ENCODE measurements at regions not wholly inside any gene's neighbourhood (a gene's known extent, or its start where the extent isn't known, plus 50 kb on each side); places are given as distances from the start of the nearest gene placed in this dataset.

- TF ChIP-seq ZBTB40 (IDR thresholded peaks at IDR 0.05; ENCODE audit: borderline replicate concordance) (no peak), POLR2AphosphoS2 (IDR thresholded peaks at IDR 0.05; ENCODE audit: low read depth, low read length) (no peak), ZNF384 (IDR thresholded peaks at IDR 0.05; ENCODE audit: borderline replicate concordance, low read depth, low read length) (no peak), LARP7 (IDR thresholded peaks at IDR 0.05) (no peak), IRF3 (IDR thresholded peaks at IDR 0.05) (no peak), CREM (IDR thresholded peaks at IDR 0.05; ENCODE audit: low read depth) (no peak)
Observed at GRCh38 chr7:18082169-18082568, 54.5 kb upstream of the PRPS1L1 start (continued).

GRCh38 chr7:18086165-18087025, 58.7 kb upstream of the PRPS1L1 start:
- H4K20me1 ChIP-seq (ENCODE audit: control insufficient read depth, insufficient read depth) = no peaks in the 10 kb centered on the region
- no peak overlapping the region for H3K4me3 ChIP-seq
- CTCF ChIA-PET = interaction anchor here (0.9 kb wide), 1 partner anchor 113 kb away, joined by 3 read pairs; no protein-coding TSS in a partner anchor
- in situ Hi-C loops (cut with MboI) (no loop called here), intact Hi-C loops (cut with micrococcal nuclease; ENCODE audit: unreplicated experiment) (no loop called here)
- H3K27me3 ChIP-seq (replicated peaks in 1 of 2; ENCODE audit: control insufficient read depth in 2 of 2, insufficient read depth in 2 of 2, low read length in 1 of 2) = peaks cover 3 to 8% of the 10 kb centered on the region in 2 experiments; a peak in 3 of 4 replicates
- no peak overlapping the region for H3K27ac ChIP-seq (ENCODE audit: control insufficient read depth, insufficient read depth)
- RAD21 ChIA-PET (ENCODE audit: unreplicated experiment) = no interaction called here
- DNase-seq (ENCODE audit: low read depth, low spot score) (no peak), ATAC-seq (no peak), FAIRE-seq (no peak)
- no peak for TF ChIP-seq RELA (IDR thresholded peaks at IDR 0.05; ENCODE audit: borderline replicate concordance, partially characterized antibody)
- peak; percentile 70 for TF ChIP-seq SUZ12 (IDR thresholded peaks at IDR 0.05; ENCODE audit: unreplicated experiment)
- POLR2A ChIA-PET = no interaction called here
- H2AFZ ChIP-seq (ENCODE audit: control insufficient read depth, low read depth, low read length) = no peak overlapping the region
- H3K36me3 ChIP-seq (ENCODE audit: control insufficient read depth in 2 of 2, insufficient read depth in 2 of 2, low read length in 1 of 2) = no peaks in the 10 kb centered on the region
- SMC1A ChIA-PET (ENCODE audit: uncharacterized antibody, unreplicated experiment) = no interaction called here
- H3K4me2 ChIP-seq (ENCODE audit: control insufficient read depth, insufficient read depth) = no peak overlapping the region; the same call in 1 of the 2 replicates
- 2% methylated on average over 46 of the region's 108 CpGs for WGBS (ENCODE audit: insufficient coverage, insufficient replicate concordance, low lambda C conversion rate, missing lambda C conversion rate)
- no peak overlapping the region for H3K9ac ChIP-seq (ENCODE audit: control insufficient read depth, insufficient read depth, low read length)
- H3K4me1 ChIP-seq (ENCODE audit: control insufficient read depth, insufficient read depth, low read length) = no peaks in the 10 kb centered on the region
- no peaks in the 10 kb centered on the region for H3K79me2 ChIP-seq (ENCODE audit: control insufficient read depth, insufficient read depth, low read length)
- H3K9me3 ChIP-seq (replicated peaks; ENCODE audit: control insufficient read depth, insufficient read depth, low read length) = no peaks in the 10 kb centered on the region; the same call in 1 of the 3 replicates
- no TSS peak for BruUV-seq (replicated peaks)
